Mucosa of descending colon (tissue), 3 donors: ENCODE measurements at regions not wholly inside any gene's neighbourhood (a gene's known extent, or its start where the extent isn't known, plus 50 kb on each side); places are given as distances from the start of the nearest gene placed in this dataset.
A peak's percentile ranks its signal among the peaks of the same experiment; 100 is the strongest.

ENCODE experiments used
- ATAC-seq: fragments of 200-7000 bp; cut with Tn5 transposase; one replicate; pipeline ENCODE4 v1.9.1; 2020; ENCODE audit warnings: mild to moderate bottlenecking, moderate library complexity
- DNase-seq, 3 donors: peaks; one replicate each; pipeline ENCODE4 v3.0.0-alpha.2; 2020
- H3K36me3 ChIP-seq: fragments of 200-600 bp; one replicate; pipeline ENCODE4 v1.8.0; 2021; ENCODE audit warnings: low read depth, mild to moderate bottlenecking
- H3K4me1 ChIP-seq: fragments of 200-600 bp; one replicate; pipeline ENCODE4 v1.8.0; 2021; ENCODE audit warnings: low read depth, mild to moderate bottlenecking
- H3K4me3 ChIP-seq: fragments of 200-600 bp; one replicate; pipeline ENCODE4 v1.8.0; 2021; ENCODE audit warnings: mild to moderate bottlenecking
- H3K9me3 ChIP-seq: fragments of 200-600 bp; one replicate; pipeline ENCODE4 v1.8.0; 2021; ENCODE audit warnings: mild to moderate bottlenecking
- intact Hi-C, 2 donors: fragments of 100-400 bp; cut with DNase I in 1 of 2; cut with micrococcal nuclease in 1 of 2; formaldehyde crosslinking; loops; one replicate each; pipeline versions ENCODE4 v1.11.0 to v1.11.1; 2022; cut with DNase I, micrococcal nuclease
- TF ChIP-seq, protein P1 (sequence below): fragments of 200-600 bp; IDR thresholded peaks from one replicate; pipeline ENCODE4 v1.8.0; 2022; ENCODE audit warnings: antibody characterized with exemption, mild to moderate bottlenecking
- donor health status: DM: no; HTN: no; CAD: no; lungs with moderate emphysema.
- donor health status: DM: no; HTN: no; CAD: no.
- donor health status: DM: no; HTN: yes; CAD: no.

DNA sequence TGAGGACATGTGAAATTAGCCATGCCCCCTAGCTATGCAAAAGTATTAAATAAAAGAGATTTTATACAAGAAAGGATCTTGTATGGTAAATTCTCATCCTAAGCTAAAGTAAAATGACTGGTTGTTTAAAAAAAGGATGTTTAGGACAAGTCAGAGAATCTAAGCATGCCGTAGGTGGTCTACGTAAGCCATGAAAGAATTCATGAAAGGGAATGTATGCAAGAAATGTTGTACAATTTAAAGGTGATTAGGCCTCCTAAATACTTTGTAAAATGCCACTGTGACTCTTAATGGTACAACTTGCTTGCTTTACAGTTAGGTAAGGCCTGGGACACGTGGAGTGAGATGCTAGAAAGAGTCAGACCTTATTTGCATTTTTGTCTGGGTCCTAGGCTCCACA is 209.0 kb downstream of the EFHB start:
- ATAC-seq (no peak), DNase-seq (no peak)
- Histone ChIP-seq H3K4me3 (no peak overlapping the region), H3K9me3 (no peaks in the 10 kb centered on the region), H3K4me1 (no peaks in the 10 kb centered on the region), H3K36me3 (no peaks in the 10 kb centered on the region)
- TF ChIP-seq, protein P1, sequence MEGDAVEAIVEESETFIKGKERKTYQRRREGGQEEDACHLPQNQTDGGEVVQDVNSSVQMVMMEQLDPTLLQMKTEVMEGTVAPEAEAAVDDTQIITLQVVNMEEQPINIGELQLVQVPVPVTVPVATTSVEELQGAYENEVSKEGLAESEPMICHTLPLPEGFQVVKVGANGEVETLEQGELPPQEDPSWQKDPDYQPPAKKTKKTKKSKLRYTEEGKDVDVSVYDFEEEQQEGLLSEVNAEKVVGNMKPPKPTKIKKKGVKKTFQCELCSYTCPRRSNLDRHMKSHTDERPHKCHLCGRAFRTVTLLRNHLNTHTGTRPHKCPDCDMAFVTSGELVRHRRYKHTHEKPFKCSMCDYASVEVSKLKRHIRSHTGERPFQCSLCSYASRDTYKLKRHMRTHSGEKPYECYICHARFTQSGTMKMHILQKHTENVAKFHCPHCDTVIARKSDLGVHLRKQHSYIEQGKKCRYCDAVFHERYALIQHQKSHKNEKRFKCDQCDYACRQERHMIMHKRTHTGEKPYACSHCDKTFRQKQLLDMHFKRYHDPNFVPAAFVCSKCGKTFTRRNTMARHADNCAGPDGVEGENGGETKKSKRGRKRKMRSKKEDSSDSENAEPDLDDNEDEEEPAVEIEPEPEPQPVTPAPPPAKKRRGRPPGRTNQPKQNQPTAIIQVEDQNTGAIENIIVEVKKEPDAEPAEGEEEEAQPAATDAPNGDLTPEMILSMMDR, result no peak
- intact Hi-C loops, result no loop called here

- DNase-seq (no peak), ATAC-seq (no peak)
- TF ChIP-seq, protein P1, result no peak
- H3K9me3 ChIP-seq, result no peaks in the 10 kb centered on the region
- intact Hi-C loops, result no loop called here
- no peaks in the 10 kb centered on the region for H3K36me3 ChIP-seq
- H3K4me3 ChIP-seq, result no peak overlapping the region
- H3K4me1 ChIP-seq, result no peaks in the 10 kb centered on the region
Observed at GRCh38 chr3:19717736-19718135, 216.3 kb downstream of the EFHB start.

- no peaks in the 10 kb centered on the region for H3K36me3 ChIP-seq
- intact Hi-C loops, result no loop called here
- no peak for DNase-seq
- no peaks in the 10 kb centered on the region for H3K4me1 ChIP-seq
- TF ChIP-seq, protein P1, result no peak
- ATAC-seq, result no peak
- H3K9me3 ChIP-seq, result no peaks in the 10 kb centered on the region
- no peak overlapping the region for H3K4me3 ChIP-seq
Observed at GRCh38 chr3:19711160-19711782, 222.7 kb downstream of the EFHB start.

DNA sequence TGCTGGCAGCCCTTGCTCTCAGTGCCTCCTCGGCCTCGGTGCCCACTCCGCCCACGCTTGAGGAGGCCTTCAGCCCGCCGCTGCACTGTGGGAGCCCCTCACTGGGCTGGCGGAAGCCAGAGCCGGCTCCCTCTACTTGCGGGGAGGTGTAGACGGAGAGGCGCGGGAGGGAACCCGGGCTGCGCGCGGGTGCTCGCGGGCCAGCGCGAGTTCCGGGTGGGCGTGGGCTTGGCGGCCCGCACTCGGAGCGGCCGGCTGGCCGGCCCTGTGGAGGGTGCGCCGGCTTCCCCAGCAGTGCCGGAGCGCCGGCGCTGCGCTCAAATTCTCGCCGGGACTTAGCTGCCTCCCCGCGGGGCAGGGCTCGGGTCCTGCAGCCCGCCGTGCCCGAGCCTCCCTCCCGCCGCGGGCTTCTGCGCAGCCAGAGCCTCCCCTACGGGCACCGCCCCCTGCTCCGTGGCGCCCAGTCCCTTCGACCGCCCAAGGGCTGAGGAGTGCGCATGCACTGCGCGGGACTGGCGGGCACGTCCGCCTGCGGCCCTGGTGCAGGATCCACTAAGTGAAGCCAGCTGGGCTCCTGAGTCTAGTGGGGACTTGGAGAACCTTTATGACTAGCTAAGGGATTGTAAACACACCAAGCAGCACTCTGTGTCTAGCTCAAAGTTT is 231.5 kb downstream of the EFHB start:
- no peak overlapping the region for H3K4me3 ChIP-seq
- H3K4me1 ChIP-seq, result no peaks in the 10 kb centered on the region
- intact Hi-C loops, result no loop called here
- ATAC-seq, result peak; percentile 62
- H3K36me3 ChIP-seq, result no peaks in the 10 kb centered on the region
- peak in 2 of 3 donors; percentile 42 to 48 for DNase-seq
- TF ChIP-seq, protein P1, result no peak
- no peaks in the 10 kb centered on the region for H3K9me3 ChIP-seq

DNA sequence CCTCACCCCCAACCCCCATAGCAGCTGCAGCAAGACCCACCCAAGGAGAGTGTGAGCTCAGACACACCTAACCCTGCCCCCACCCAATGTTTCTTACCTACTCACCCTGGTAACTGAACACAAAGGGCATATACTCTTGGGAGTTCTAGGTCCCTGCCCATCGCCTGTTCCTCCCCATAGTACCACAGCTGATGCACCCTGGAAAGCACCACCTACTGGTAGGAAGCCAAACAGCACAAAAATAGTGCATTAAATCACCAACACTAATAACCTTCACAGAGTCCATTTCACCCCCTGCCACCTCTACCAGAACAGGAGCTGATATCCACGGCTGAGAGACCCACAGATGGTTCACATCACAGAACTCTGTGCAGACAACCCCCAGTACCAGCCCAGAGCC is 245.2 kb downstream of the EFHB start:
- ATAC-seq (no peak), DNase-seq (no peak)
- Histone ChIP-seq H3K36me3 (no peaks in the 10 kb centered on the region), H3K9me3 (peaks cover 8% of the 10 kb centered on the region), H3K4me3 (no peak overlapping the region), H3K4me1 (no peaks in the 10 kb centered on the region)
- intact Hi-C loops, result no loop called here
- TF ChIP-seq, protein P1, result no peak
